ENCODE measurements at regions not wholly inside any gene's neighbourhood (a gene's known extent, or its start where the extent isn't known, plus 50 kb on each side); places are given as distances from the start of the nearest gene placed in this dataset.

DNA sequence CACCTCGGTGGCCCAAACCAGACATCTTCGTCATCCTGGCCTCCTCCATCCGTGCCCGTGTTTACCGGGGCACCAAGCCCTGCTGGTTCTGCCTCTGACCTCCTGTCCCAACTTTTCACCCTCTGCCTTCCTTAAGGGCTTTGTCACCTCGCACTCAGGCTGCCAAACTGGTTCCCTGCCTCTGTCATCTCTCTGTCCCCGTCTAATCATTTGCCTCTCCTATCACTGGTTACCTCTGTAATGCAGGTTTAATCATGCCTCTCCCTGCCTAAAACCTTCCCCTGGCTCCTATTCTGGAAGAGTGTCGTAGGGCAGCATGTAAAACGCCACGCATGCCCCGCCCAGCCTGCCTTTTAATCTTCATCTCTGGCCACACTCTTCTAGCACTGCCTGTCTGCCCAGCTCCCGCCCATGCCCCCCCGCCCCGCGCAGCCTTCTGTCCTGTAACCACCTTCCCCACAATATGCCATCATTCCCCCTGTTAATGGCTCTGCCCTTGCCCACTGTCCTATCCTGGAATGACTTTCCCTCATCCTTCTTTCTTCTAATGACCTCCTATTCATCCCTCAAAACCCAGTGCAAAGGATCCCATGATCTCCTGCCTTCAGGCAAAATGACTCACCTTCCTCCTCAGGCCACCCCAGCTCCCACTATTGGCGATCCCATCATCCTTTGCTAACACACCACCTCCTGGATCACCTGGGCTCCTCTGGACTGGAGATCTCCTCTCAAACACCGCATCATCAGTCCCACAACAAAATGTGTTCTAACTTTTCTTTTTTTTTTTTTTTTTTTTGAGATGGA is 66.7 kb downstream of the PEX11G start (continued):
- TF ChIP-seq, protein P1, sequence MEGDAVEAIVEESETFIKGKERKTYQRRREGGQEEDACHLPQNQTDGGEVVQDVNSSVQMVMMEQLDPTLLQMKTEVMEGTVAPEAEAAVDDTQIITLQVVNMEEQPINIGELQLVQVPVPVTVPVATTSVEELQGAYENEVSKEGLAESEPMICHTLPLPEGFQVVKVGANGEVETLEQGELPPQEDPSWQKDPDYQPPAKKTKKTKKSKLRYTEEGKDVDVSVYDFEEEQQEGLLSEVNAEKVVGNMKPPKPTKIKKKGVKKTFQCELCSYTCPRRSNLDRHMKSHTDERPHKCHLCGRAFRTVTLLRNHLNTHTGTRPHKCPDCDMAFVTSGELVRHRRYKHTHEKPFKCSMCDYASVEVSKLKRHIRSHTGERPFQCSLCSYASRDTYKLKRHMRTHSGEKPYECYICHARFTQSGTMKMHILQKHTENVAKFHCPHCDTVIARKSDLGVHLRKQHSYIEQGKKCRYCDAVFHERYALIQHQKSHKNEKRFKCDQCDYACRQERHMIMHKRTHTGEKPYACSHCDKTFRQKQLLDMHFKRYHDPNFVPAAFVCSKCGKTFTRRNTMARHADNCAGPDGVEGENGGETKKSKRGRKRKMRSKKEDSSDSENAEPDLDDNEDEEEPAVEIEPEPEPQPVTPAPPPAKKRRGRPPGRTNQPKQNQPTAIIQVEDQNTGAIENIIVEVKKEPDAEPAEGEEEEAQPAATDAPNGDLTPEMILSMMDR (IDR thresholded peaks at IDR 0.05) = no peak

Data from SK-N-SH (cell line).